SU-DHL-6 (cell line): ENCODE measurements at regions not wholly inside any gene's neighbourhood (a gene's known extent, or its start where the extent isn't known, plus 50 kb on each side); places are given as distances from the start of the nearest gene placed in this dataset.

Experiments used
- H2AFZ ChIP-seq: fragments of 200-600 bp; sonication (generic); 2 replicates; pipeline ENCODE4 v1.6.1; 2014; ENCODE audit warnings: low read depth, mild to moderate bottlenecking, moderate library complexity, mixed read lengths, antibody characterized with exemption, low read length; ENCODE audit not compliant: severe bottlenecking
- H3F3A ChIP-seq: fragments of 200-600 bp; shearing (Covaris generic); 2 replicates; pipeline ENCODE4 v1.6.0; 2016; ENCODE audit warnings: antibody characterized with exemption, mild to moderate bottlenecking; ENCODE audit not compliant: insufficient read depth
- H3K27ac ChIP-seq: fragments of 200-600 bp; sonication (generic); 2 replicates; pipeline ENCODE4 v1.5.1; 2016; ENCODE audit warnings: low read depth, mild to moderate bottlenecking, low read length, moderate library complexity, mixed read lengths
- H3K27me3 ChIP-seq: fragments of 200-600 bp; sonication (generic), shearing (Covaris generic); 2 replicates; pipeline ENCODE4 v1.6.0; 2014; ENCODE audit warnings: mild to moderate bottlenecking, low read length
- H3K36me3 ChIP-seq: fragments of 200-600 bp; sonication (generic); 2 replicates; pipeline ENCODE4 v1.6.1; 2014; ENCODE audit warnings: mild to moderate bottlenecking, low read length, mixed read lengths
- H3K4me2 ChIP-seq: fragments of 300-600, 200-600 bp; shearing (Covaris generic), sonication (generic); 2 replicates; pipeline ENCODE4 v1.6.0; 2014; ENCODE audit warnings: low read length, low read depth, mild to moderate bottlenecking; ENCODE audit not compliant: poor library complexity, severe bottlenecking
- H3K4me3 ChIP-seq: fragments of 200-600 bp; sonication (generic); 2 replicates; pipeline ENCODE4 v1.5.1; 2014; ENCODE audit warnings: antibody characterized with exemption, low read length, mild to moderate bottlenecking, mixed read lengths; ENCODE audit not compliant: insufficient read depth, poor library complexity, severe bottlenecking
- H3K79me2 ChIP-seq: fragments of 200-600 bp; sonication (generic); 2 replicates; pipeline ENCODE4 v1.6.1; 2014; ENCODE audit warnings: mild to moderate bottlenecking, low read length, moderate library complexity; ENCODE audit not compliant: insufficient read depth
- H3K9ac ChIP-seq: fragments of 200-600 bp; sonication (generic); 2 replicates; pipeline ENCODE4 v1.7.0; 2014; ENCODE audit warnings: mild to moderate bottlenecking, low read length
- H3K9me2 ChIP-seq: fragments of 200-600 bp; sonication (generic); replicated peaks from 2 replicates; pipeline ENCODE4 v1.6.1; 2014; ENCODE audit warnings: low read length; ENCODE audit not compliant: insufficient read depth
- H3K9me3 ChIP-seq: fragments of 200-600 bp; sonication (generic); 2 replicates; pipeline ENCODE4 v1.6.1; 2014; ENCODE audit warnings: low read length, mixed read lengths; ENCODE audit not compliant: insufficient read depth
- H4K20me1 ChIP-seq: fragments of 200-600 bp; sonication (generic); 2 replicates; pipeline ENCODE4 v1.6.1; 2014; ENCODE audit warnings: low read depth, mild to moderate bottlenecking, antibody characterized with exemption, low read length, moderate library complexity, mixed read lengths
- EZH2phosphoT487 ChIP-seq: fragments of 200-600 bp; sonication (generic), shearing (Covaris generic); conservative IDR thresholded peaks from 2 replicates; pipeline ENCODE4 v1.6.1; 2018; ENCODE audit warnings: mild to moderate bottlenecking, antibody characterized with exemption, low read length, moderate library complexity, mixed read lengths
- TF ChIP-seq, protein P1 (sequence below): fragments of 200-600 bp; sonication (generic); IDR thresholded peaks from one replicate; pipeline ENCODE4 v1.5.1; 2017; ENCODE audit warnings: antibody characterized with exemption, mild to moderate bottlenecking, low read length, moderate library complexity; ENCODE audit not compliant: insufficient read depth, poor library complexity, severe bottlenecking

DNA sequence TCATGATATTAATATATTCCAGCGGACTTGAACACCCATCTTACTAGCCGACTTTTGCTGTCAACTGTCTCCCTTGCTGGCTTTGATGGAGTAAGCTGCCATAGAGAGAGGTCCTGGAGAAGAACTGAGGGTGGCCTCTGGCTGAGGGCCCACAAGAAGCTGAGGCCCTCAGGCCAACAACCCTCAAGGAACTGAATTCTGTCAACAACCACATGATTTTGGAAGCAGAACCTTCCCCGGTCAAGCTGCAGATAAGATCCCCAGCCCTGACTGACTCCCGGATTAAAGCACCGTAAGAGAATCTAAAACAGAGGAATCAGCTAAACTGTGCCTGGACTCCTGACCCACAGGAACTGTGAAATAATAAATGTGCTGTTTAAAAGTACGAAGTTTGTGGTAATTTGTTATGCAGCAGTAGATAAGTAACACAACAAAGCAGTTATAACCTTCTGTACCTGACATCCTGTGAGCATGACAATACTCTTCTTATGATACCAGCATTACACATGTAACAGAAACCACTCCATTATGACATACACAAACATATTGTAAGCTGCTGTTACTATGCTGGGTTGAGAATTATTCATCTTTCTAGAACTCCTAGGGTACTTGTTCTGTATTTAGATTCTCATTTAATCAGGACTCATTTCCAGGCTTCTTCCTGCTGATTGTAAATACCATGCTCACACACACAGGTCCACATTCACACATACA, 66.2 kb downstream of the HES1 start:
- H3K9me3 ChIP-seq, result no peaks in the 10 kb centered on the region
- H2AFZ ChIP-seq, result no peak overlapping the region
- no peak overlapping the region for H3K27ac ChIP-seq
- H3K36me3 ChIP-seq, result no peaks in the 10 kb centered on the region
- no peaks in the 10 kb centered on the region for H3K27me3 ChIP-seq
- H3K4me3 ChIP-seq, result no peak overlapping the region
- TF ChIP-seq, protein P1, sequence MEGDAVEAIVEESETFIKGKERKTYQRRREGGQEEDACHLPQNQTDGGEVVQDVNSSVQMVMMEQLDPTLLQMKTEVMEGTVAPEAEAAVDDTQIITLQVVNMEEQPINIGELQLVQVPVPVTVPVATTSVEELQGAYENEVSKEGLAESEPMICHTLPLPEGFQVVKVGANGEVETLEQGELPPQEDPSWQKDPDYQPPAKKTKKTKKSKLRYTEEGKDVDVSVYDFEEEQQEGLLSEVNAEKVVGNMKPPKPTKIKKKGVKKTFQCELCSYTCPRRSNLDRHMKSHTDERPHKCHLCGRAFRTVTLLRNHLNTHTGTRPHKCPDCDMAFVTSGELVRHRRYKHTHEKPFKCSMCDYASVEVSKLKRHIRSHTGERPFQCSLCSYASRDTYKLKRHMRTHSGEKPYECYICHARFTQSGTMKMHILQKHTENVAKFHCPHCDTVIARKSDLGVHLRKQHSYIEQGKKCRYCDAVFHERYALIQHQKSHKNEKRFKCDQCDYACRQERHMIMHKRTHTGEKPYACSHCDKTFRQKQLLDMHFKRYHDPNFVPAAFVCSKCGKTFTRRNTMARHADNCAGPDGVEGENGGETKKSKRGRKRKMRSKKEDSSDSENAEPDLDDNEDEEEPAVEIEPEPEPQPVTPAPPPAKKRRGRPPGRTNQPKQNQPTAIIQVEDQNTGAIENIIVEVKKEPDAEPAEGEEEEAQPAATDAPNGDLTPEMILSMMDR, result no peak
- no peak for TF ChIP-seq EZH2phosphoT487
- no peaks in the 10 kb centered on the region for H3K79me2 ChIP-seq
- H3K9ac ChIP-seq, result no peak overlapping the region
- H3F3A ChIP-seq, result no peaks in the 10 kb centered on the region
- no peaks in the 10 kb centered on the region for H3K9me2 ChIP-seq
- no peak overlapping the region for H3K4me2 ChIP-seq
- H4K20me1 ChIP-seq, result no peaks in the 10 kb centered on the region

DNA sequence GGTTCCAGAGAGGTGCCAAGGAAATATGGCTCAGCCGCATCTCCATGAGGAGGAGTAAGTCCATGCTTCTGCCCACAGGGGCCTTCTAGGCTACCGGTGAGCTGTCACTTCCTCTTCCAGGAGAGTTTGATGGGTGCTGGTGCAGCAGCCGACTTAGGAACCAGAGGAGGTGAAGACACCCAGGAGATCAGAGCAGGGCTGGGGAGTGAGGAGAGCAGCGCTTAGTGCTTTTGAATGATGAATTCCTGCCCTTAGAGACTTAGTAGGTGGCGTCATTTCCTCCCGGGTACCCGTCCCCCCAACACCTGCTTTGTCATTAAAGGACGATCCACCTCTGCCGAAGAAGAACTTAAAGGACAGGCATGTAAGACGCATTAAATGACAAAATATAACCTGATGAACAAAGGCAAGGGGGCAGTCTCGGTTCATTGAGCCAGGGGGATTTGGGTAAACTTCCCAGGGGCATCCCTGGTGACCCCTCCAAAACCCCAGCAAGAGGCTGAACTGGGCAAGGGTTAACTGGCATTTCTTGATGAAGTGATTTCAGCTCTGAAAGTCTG, 67.6 kb downstream of the HES1 start:
- Histone ChIP-seq H3K36me3 (no peaks in the 10 kb centered on the region), H3K27me3 (no peaks in the 10 kb centered on the region), H3K9me3 (no peaks in the 10 kb centered on the region), H3K4me3 (no peak overlapping the region), H3F3A (no peaks in the 10 kb centered on the region), H4K20me1 (no peaks in the 10 kb centered on the region), H3K4me2 (no peak overlapping the region), H3K79me2 (no peaks in the 10 kb centered on the region), H2AFZ (no peak overlapping the region), H3K9ac (no peak overlapping the region), H3K9me2 (no peaks in the 10 kb centered on the region), H3K27ac (no peak overlapping the region)
- no peak for TF ChIP-seq EZH2phosphoT487
- TF ChIP-seq, protein P1, result no peak

DNA sequence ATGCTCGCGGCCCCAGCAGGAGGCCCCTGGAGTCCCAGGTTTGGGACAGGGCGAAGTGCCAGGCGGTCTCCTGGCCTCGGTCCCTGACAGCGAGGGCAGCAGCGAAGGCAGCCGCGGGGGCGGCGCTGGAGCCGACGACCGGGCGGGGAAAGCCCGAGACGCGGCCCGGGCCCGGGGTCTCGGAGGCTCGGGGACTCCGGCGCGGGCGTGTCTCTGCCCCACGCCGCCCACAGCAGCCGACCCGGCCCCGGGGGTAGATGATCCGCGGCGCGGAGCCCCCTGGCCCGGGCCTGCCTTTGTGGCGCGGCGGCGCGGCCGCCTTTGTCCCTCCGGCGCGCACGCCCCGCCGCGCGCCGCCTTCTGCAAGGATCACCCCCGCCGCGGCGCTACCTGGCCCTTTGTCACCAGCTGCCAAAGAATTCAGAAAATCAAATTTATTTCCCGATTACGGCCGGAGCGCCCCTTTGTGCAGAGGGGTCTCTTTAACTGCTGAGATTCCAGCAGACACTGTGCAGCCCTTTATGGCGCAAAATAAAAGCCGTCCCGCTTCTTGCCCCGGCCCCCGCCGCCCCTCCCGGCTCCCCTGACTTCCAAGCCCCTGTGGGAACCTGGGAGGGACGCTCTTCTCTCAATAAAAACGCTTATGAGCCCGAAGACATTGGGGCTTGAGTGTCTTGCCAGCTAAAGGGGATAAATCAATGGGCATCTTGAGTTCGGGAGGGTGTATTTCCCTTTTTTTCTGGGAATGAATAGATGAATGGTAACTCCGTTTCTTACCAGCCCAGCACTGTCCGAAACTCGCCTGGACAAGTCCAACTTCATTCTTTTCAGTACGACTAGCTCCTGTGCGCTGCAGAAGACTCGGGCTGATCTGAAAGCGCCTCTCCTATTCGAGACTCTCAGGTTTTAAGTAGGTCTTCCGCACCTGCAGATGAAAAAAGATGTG, 68.4 kb downstream of the HES1 start:
- Histone ChIP-seq H2AFZ (no peak overlapping the region), H3K9me3 (no peaks in the 10 kb centered on the region), H3K27ac (no peak overlapping the region), H4K20me1 (no peaks in the 10 kb centered on the region), H3K36me3 (no peaks in the 10 kb centered on the region), H3F3A (no peaks in the 10 kb centered on the region), H3K4me3 (no peak overlapping the region), H3K79me2 (no peaks in the 10 kb centered on the region), H3K4me2 (no peak overlapping the region), H3K9ac (no peak overlapping the region), H3K27me3 (no peaks in the 10 kb centered on the region), H3K9me2 (no peaks in the 10 kb centered on the region)
- no peak for TF ChIP-seq EZH2phosphoT487
- TF ChIP-seq, protein P1, result no peak
